ENCODE measurements at regions not wholly inside any gene's neighbourhood (a gene's known extent, or its start where the extent isn't known, plus 50 kb on each side); places are given as distances from the start of the nearest gene placed in this dataset.
"Not testable (repeated sequence)": the region's sequence is repeated elsewhere in the genome, so short reads cannot be mapped to it uniquely, and the experiment has no call there.

- BruUV-seq (replicated peaks); H3K4me2 ChIP-seq (ENCODE audit: low read depth, low read length); H4K20me1 ChIP-seq (ENCODE audit: insufficient read depth, low read length); H2BK5ac ChIP-seq (ENCODE audit: low read depth, low read length, poor library complexity, severe bottlenecking); H4K5ac ChIP-seq (ENCODE audit: low read depth, low read length); dilution Hi-C loops (cut with HindIII; ENCODE audit: low sequenced_read_pairs, unreplicated experiment); H3K9me1 ChIP-seq (ENCODE audit: insufficient read depth, low read length); H3K9ac ChIP-seq (ENCODE audit: low read depth, low read length); H3K79me1 ChIP-seq (ENCODE audit: low read depth in 1 of 2, low read length in 2 of 2); H3K14ac ChIP-seq (replicated peaks; ENCODE audit: low read depth, low read length); H3K4ac ChIP-seq (ENCODE audit: low read depth, low read length); H4K8ac ChIP-seq (ENCODE audit: low read depth in 2 of 2, low read length in 2 of 2); H3K27ac ChIP-seq (ENCODE audit: insufficient read depth, low read length); H4K91ac ChIP-seq (ENCODE audit: insufficient read depth, low read depth, low read length); H2BK15ac ChIP-seq (ENCODE audit: low read depth, low read length); H2AFZ ChIP-seq (replicated peaks; ENCODE audit: low read length, poor library complexity); H3K56ac ChIP-seq (ENCODE audit: extremely low read depth, insufficient read depth, low read length); H3K36me3 ChIP-seq (ENCODE audit: control insufficient read depth, insufficient read depth, low read length); H2BK120ac ChIP-seq (ENCODE audit: low read depth, low read length); ATAC-seq (ENCODE audit: low read depth); H3K18ac ChIP-seq (ENCODE audit: low read depth, low read length); POLR2A ChIA-PET (ENCODE audit: unreplicated experiment); H3K23ac ChIP-seq (ENCODE audit: low read depth, low read length); H2BK20ac ChIP-seq (ENCODE audit: low read depth, low read length); H3K4me1 ChIP-seq (ENCODE audit: control insufficient read depth, insufficient read depth, low read length); in situ Hi-C loops (cut with MboI; ENCODE audit: low sequenced_read_pairs); H3K4me3 ChIP-seq (ENCODE audit: insufficient read depth, low read depth, low read length); H3K27me3 ChIP-seq (ENCODE audit: control insufficient read depth, insufficient read depth, low read length); intact Hi-C loops (cut with micrococcal nuclease); CTCF ChIA-PET; H2AK9ac ChIP-seq (replicated peaks; ENCODE audit: low read depth, low read length, poor library complexity); H2AK5ac ChIP-seq (ENCODE audit: low read depth, low read length); DNase-seq; H3K9me3 ChIP-seq (ENCODE audit: control insufficient read depth, insufficient read depth, low read length): not testable (repeated sequence)
- WGBS, 2 experiments (ENCODE audit: extremely low coverage in 2 of 2, insufficient read length in 1 of 2): 57% methylated on average over 1 of the region's 1 CpG; no CpG with 5 or more reads in 1 of the 2 experiments
Measured at GRCh38 chr2:95676573-95676972, 84.8 kb downstream of the TRIM43 start.
